ENCODE measurements at regions not wholly inside any gene's neighbourhood (a gene's known extent, or its start where the extent isn't known, plus 50 kb on each side); places are given as distances from the start of the nearest gene placed in this dataset.

DNA sequence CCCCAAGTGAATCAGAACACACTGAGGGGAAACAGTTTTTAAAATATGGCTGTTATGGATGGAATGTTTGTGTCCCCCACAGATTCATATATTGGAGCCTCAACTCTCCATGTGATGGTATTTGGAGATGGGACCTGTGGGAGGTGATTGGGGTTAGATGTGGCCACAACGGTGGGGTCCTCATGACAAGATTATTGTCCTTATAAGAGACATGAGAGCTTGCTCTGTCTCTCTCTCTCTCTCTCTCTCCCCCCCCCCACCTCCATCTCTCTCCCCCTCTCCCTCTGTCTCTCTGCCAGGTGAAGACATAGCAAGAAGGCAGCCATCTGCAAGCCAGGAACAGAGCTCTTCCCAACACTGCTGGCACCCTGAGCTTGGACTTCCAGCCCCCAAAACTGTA is 315.8 kb upstream of the MGMT start:
- no peak for TF ChIP-seq POLR2A (IDR thresholded peaks at IDR 0.05; ENCODE audit: low read length)
- TF ChIP-seq GATA1 (IDR thresholded peaks at IDR 0.05; ENCODE audit: low read depth, low read length), result no peak

All from erythroblast (primary cell).